ENCODE measurements at regions not wholly inside any gene's neighbourhood (a gene's known extent, or its start where the extent isn't known, plus 50 kb on each side); places are given as distances from the start of the nearest gene placed in this dataset.

DNA sequence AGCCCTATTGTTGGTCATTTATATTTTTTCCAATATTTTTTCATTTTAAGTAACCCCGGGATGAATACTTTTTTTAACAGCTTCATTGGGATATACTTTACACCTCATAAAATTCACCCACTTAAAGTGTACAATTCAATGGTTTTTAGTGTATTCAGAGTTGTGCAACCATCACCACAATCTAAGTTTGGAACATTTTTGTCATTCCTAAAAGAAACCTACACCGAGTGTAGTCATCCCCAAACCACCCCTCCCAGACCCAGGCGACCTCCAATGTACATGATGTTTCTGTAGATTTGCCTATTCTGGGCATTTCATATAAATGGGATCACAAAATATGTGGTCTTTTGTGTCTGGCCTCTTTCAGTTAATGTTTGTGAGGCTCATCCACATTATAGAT is 118.3 kb upstream of the FRMD4B start:
- Histone ChIP-seq H3K4me2 (ENCODE audit: control insufficient read depth, insufficient read depth) (no peak overlapping the region), H3K9me3 (replicated peaks; ENCODE audit: control insufficient read depth, insufficient read depth, low read length) (no peaks in the 10 kb centered on the region), H3K27me3 (replicated peaks in 1 of 2; ENCODE audit: control insufficient read depth in 2 of 2, insufficient read depth in 2 of 2, low read length in 1 of 2) (no peaks in the 10 kb centered on the region; a peak in 1 of 4 replicates), H3K9ac (ENCODE audit: control insufficient read depth, insufficient read depth, low read length) (no peak overlapping the region), H3K36me3 (ENCODE audit: control insufficient read depth in 2 of 2, insufficient read depth in 2 of 2, low read length in 1 of 2) (no peaks in the 10 kb centered on the region), H4K20me1 (ENCODE audit: control insufficient read depth, insufficient read depth) (no peaks in the 10 kb centered on the region), H3K79me2 (ENCODE audit: control insufficient read depth, insufficient read depth, low read length) (no peaks in the 10 kb centered on the region), H3K27ac (ENCODE audit: control insufficient read depth, insufficient read depth) (no peak overlapping the region), H3K4me3 (no peak overlapping the region), H3K4me1 (ENCODE audit: control insufficient read depth, insufficient read depth, low read length) (no peaks in the 10 kb centered on the region), H2AFZ (ENCODE audit: control insufficient read depth, low read depth, low read length) (no peak overlapping the region)
- ATAC-seq (no peak), DNase-seq (ENCODE audit: low read depth, low spot score) (no peak), FAIRE-seq (no peak)
- intact Hi-C loops (cut with micrococcal nuclease; ENCODE audit: unreplicated experiment) (no loop called here), in situ Hi-C loops (cut with MboI) (no loop called here)
- no TSS peak for BruUV-seq (replicated peaks)
- RAD21 ChIA-PET (ENCODE audit: unreplicated experiment): no interaction called here
- TF ChIP-seq TCF7 (IDR thresholded peaks at IDR 0.05; ENCODE audit: borderline replicate concordance) (no peak), TARDBP (IDR thresholded peaks at IDR 0.05; ENCODE audit: borderline replicate concordance) (no peak)
- POLR2A ChIA-PET: no interaction called here
- SMC1A ChIA-PET (ENCODE audit: uncharacterized antibody, unreplicated experiment): no interaction called here
- CTCF ChIA-PET: no interaction called here
- WGBS (ENCODE audit: insufficient coverage, insufficient replicate concordance, low lambda C conversion rate, missing lambda C conversion rate): 11% methylated on average over 3 of the region's 3 CpGs

DNA sequence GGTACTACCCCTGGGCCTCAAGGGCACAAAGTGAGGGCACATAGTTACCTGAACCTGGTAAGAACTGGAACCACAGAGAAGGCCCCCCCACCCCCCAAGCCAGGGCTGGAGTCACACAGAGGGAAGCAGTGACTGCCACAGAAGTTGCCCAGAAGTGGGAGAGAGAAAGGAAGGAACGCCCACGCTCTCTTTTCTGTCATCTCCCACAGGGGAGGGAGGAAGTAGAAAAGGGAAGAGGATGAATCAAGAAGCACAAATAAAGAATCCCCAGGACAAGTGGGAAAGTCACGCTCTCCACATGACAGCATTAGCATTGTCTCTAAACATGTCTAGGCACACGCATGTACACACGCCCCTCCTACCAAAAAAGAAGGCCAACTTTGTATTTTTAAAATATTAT is 114.7 kb upstream of the FRMD4B start:
- Histone ChIP-seq H3K79me2 (ENCODE audit: control insufficient read depth, insufficient read depth, low read length) (no peaks in the 10 kb centered on the region), H3K27me3 (replicated peaks in 1 of 2; ENCODE audit: control insufficient read depth in 2 of 2, insufficient read depth in 2 of 2, low read length in 1 of 2) (no peaks in the 10 kb centered on the region), H3K4me2 (ENCODE audit: control insufficient read depth, insufficient read depth) (no peak overlapping the region), H3K4me3 (no peak overlapping the region), H3K27ac (ENCODE audit: control insufficient read depth, insufficient read depth) (no peak overlapping the region), H3K36me3 (ENCODE audit: control insufficient read depth in 2 of 2, insufficient read depth in 2 of 2, low read length in 1 of 2) (no peaks in the 10 kb centered on the region), H2AFZ (ENCODE audit: control insufficient read depth, low read depth, low read length) (no peak overlapping the region), H3K9ac (ENCODE audit: control insufficient read depth, insufficient read depth, low read length) (no peak overlapping the region), H3K9me3 (replicated peaks; ENCODE audit: control insufficient read depth, insufficient read depth, low read length) (no peaks in the 10 kb centered on the region), H3K4me1 (ENCODE audit: control insufficient read depth, insufficient read depth, low read length) (no peaks in the 10 kb centered on the region), H4K20me1 (ENCODE audit: control insufficient read depth, insufficient read depth) (no peaks in the 10 kb centered on the region)
- 18% methylated on average over 5 of the region's 5 CpGs for WGBS (ENCODE audit: insufficient coverage, insufficient replicate concordance, low lambda C conversion rate, missing lambda C conversion rate)
- SMC1A ChIA-PET (ENCODE audit: uncharacterized antibody, unreplicated experiment): no interaction called here
- CTCF ChIA-PET: no interaction called here
- no peak for DNase-seq (ENCODE audit: low read depth, low spot score)
- RAD21 ChIA-PET (ENCODE audit: unreplicated experiment): no interaction called here
- no peak for FAIRE-seq
- in situ Hi-C loops (cut with MboI): no loop called here
- no TSS peak for BruUV-seq (replicated peaks)
- intact Hi-C loops (cut with micrococcal nuclease; ENCODE audit: unreplicated experiment): no loop called here
- no peak for ATAC-seq
- POLR2A ChIA-PET: no interaction called here
- TF ChIP-seq RELA (IDR thresholded peaks at IDR 0.05; ENCODE audit: borderline replicate concordance, partially characterized antibody) (no peak), ZNF384 (IDR thresholded peaks at IDR 0.05; ENCODE audit: borderline replicate concordance, low read depth, low read length) (no peak), TARDBP (IDR thresholded peaks at IDR 0.05; ENCODE audit: borderline replicate concordance) (no peak), IKZF1 (conservative IDR thresholded peaks at IDR 0.05) (no peak), IRF5 (IDR thresholded peaks at IDR 0.05; ENCODE audit: borderline replicate concordance) (no peak), ZNF622 (IDR thresholded peaks at IDR 0.05) (no peak), YBX1 (IDR thresholded peaks at IDR 0.05) (no peak), SMARCA5 (IDR thresholded peaks at IDR 0.05) (no peak), CBX5 (IDR thresholded peaks at IDR 0.05; ENCODE audit: low read depth) (no peak), ZZZ3 (IDR thresholded peaks at IDR 0.05; ENCODE audit: control insufficient read depth, insufficient read length, low read depth) (no peak), RAD51 (IDR thresholded peaks at IDR 0.05) (no peak), KAT2A (conservative IDR thresholded peaks at IDR 0.05; ENCODE audit: control insufficient read depth, low read depth, low read length) (no peak), IRF3 (IDR thresholded peaks at IDR 0.05) (no peak), HDAC6 (IDR thresholded peaks at IDR 0.05; ENCODE audit: unreplicated experiment) (no peak)
